ENCODE measurements at regions not wholly inside any gene's neighbourhood (a gene's known extent, or its start where the extent isn't known, plus 50 kb on each side); places are given as distances from the start of the nearest gene placed in this dataset.

- no peak overlapping the region for H3K4me3 Mint-ChIP-seq
- H3K27ac ChIP-seq (ENCODE audit: low read length): no peak overlapping the region
- H3K36me3 Mint-ChIP-seq: no peaks in the 10 kb centered on the region
- peaks cover under 1 to 17% of the 10 kb centered on the region in 2 donors for H3K27me3 Mint-ChIP-seq (ENCODE audit: low read depth in 2 of 2)
- no peak overlapping the region for H3K4me3 ChIP-seq (ENCODE audit: low read length)
- DNase-seq (no peak), ATAC-seq (no peak)
- H3K4me1 Mint-ChIP-seq: no peaks in the 10 kb centered on the region
- no peak overlapping the region for H3K27ac Mint-ChIP-seq
- H3K9me3 ChIP-seq (ENCODE audit: control insufficient read depth, insufficient read depth, low read length): no peaks in the 10 kb centered on the region
- peaks cover 0 to 2% of the 10 kb centered on the region in 2 donors for H3K9me3 Mint-ChIP-seq
- no peaks in the 10 kb centered on the region for H3K27me3 ChIP-seq (ENCODE audit: control insufficient read depth, insufficient read depth, low read length)
- WGBS (ENCODE audit: insufficient coverage): 83% methylated on average over 6 of the region's 6 CpGs
- no peaks in the 10 kb centered on the region for H3K4me1 ChIP-seq (ENCODE audit: control insufficient read depth, insufficient read depth, low read length)
- TF ChIP-seq CTCF (IDR thresholded peaks at IDR 0.05): no peak
- intact Hi-C loops (cut with micrococcal nuclease): no loop called here
- H3K36me3 ChIP-seq (ENCODE audit: control insufficient read depth, insufficient read depth, low read length): no peaks in the 10 kb centered on the region
Observed at GRCh38 chr1:36743286-36744005, 260.7 kb upstream of the CSF3R start.

- 83% methylated on average over 1 of the region's 1 CpG for WGBS (ENCODE audit: insufficient coverage)
- Mint-ChIP-seq H3K9me3 (peaks cover 0 to 2% of the 10 kb centered on the region in 2 donors), H3K27me3 (ENCODE audit: low read depth in 2 of 2) (peaks cover 11 to 23% of the 10 kb centered on the region in 2 donors)
Observed at GRCh38 chr1:36741066-36741465, 258.4 kb upstream of the CSF3R start.

GRCh38 chr1:36740446-36740845 is 257.7 kb upstream of the CSF3R start:
- WGBS (ENCODE audit: insufficient coverage): 20% methylated on average over 1 of the region's 1 CpG
- no peaks in the 10 kb centered on the region for H3K9me3 ChIP-seq (ENCODE audit: control insufficient read depth, insufficient read depth, low read length)
- intact Hi-C loops (cut with micrococcal nuclease): no loop called here
- ATAC-seq (no peak), DNase-seq (no peak)
- H3K4me3 ChIP-seq (ENCODE audit: low read length): no peak overlapping the region
- H3K4me3 Mint-ChIP-seq: no peak overlapping the region
- no peaks in the 10 kb centered on the region for H3K4me1 Mint-ChIP-seq
- no peak overlapping the region for H3K27ac ChIP-seq (ENCODE audit: low read length)
- no peaks in the 10 kb centered on the region for H3K36me3 ChIP-seq (ENCODE audit: control insufficient read depth, insufficient read depth, low read length)
- H3K27ac Mint-ChIP-seq: no peak overlapping the region
- no peak for TF ChIP-seq CTCF (IDR thresholded peaks at IDR 0.05)
- no peaks in the 10 kb centered on the region for H3K4me1 ChIP-seq (ENCODE audit: control insufficient read depth, insufficient read depth, low read length)
- peaks cover 0 to 2% of the 10 kb centered on the region in 2 donors for H3K9me3 Mint-ChIP-seq
- no peaks in the 10 kb centered on the region for H3K27me3 ChIP-seq (ENCODE audit: control insufficient read depth, insufficient read depth, low read length)
- H3K36me3 Mint-ChIP-seq: no peaks in the 10 kb centered on the region
- peaks cover 17 to 23% of the 10 kb centered on the region in 2 donors for H3K27me3 Mint-ChIP-seq (ENCODE audit: low read depth in 2 of 2)

More at GRCh38 chr1:36741066-36741465, 258.4 kb upstream of the CSF3R start:
- DNase-seq: no peak
- H3K4me1 ChIP-seq (ENCODE audit: control insufficient read depth, insufficient read depth, low read length): no peaks in the 10 kb centered on the region
- intact Hi-C loops (cut with micrococcal nuclease): no loop called here
- H3K4me3 ChIP-seq (ENCODE audit: low read length): no peak overlapping the region
- no peak overlapping the region for H3K27ac ChIP-seq (ENCODE audit: low read length)
- no peak for TF ChIP-seq CTCF (IDR thresholded peaks at IDR 0.05)
- no peaks in the 10 kb centered on the region for H3K9me3 ChIP-seq (ENCODE audit: control insufficient read depth, insufficient read depth, low read length)
- H3K27ac Mint-ChIP-seq: no peak overlapping the region
- no peaks in the 10 kb centered on the region for H3K4me1 Mint-ChIP-seq
- H3K36me3 Mint-ChIP-seq: no peaks in the 10 kb centered on the region
- no peak overlapping the region for H3K4me3 Mint-ChIP-seq
- no peak for ATAC-seq
- no peaks in the 10 kb centered on the region for H3K36me3 ChIP-seq (ENCODE audit: control insufficient read depth, insufficient read depth, low read length)
- no peaks in the 10 kb centered on the region for H3K27me3 ChIP-seq (ENCODE audit: control insufficient read depth, insufficient read depth, low read length)

All from natural killer cell (primary cell).